Thoracic aorta (tissue), 2 donors: ENCODE measurements at regions not wholly inside any gene's neighbourhood (a gene's known extent, or its start where the extent isn't known, plus 50 kb on each side); places are given as distances from the start of the nearest gene placed in this dataset.

Experiments used
- ATAC-seq: fragments of 150-250 bp; one replicate; pipeline ENCODE4 v1.8.0; 2017; ENCODE audit warnings: low read depth; ENCODE audit not compliant: insufficient number of reproducible peaks, low FRiP score
- DNase-seq: peaks from one replicate; pipeline ENCODE4 v3.0.0-alpha.2; 2020; ENCODE audit warnings: low spot score
- H3K27ac ChIP-seq, 2 donors: fragments of 200-600 bp; sonication (generic); 1 replicate in 1 of 2; 2 replicates in 1 of 2; pipeline ENCODE4 v1.5.1; 2016; ENCODE audit warnings: mild to moderate bottlenecking in 2 of 2, moderate library complexity in 2 of 2
- H3K27me3 ChIP-seq: fragments of 200-600 bp; sonication (generic); replicated peaks from 2 replicates; pipeline ENCODE4 v1.6.0; 2016; ENCODE audit warnings: mild to moderate bottlenecking; ENCODE audit not compliant: insufficient read depth
- H3K36me3 ChIP-seq: fragments of 200-600 bp; sonication (generic); one replicate; pipeline ENCODE4 v1.5.1; 2016
- H3K4me1 ChIP-seq, 2 donors: fragments of 200-600 bp; sonication (generic); 1 replicate in 1 of 2; 2 replicates in 1 of 2; pipeline versions ENCODE4 v1.5.1 to v1.6.0; 2016; ENCODE audit warnings: low read depth in 2 of 2, mild to moderate bottlenecking in 1 of 2; ENCODE audit not compliant: control insufficient read depth in 1 of 2
- H3K4me3 ChIP-seq: fragments of 200-600 bp; sonication (generic); 2 replicates; pipeline ENCODE4 v1.5.1; 2016; ENCODE audit warnings: mild to moderate bottlenecking
- H3K9me3 ChIP-seq: fragments of 200-600 bp; sonication (generic); 2 replicates; pipeline ENCODE4 v1.5.1; 2016
- TF ChIP-seq, protein P1 (sequence below): fragments of 200-600 bp; sonication (generic); IDR thresholded peaks from one replicate; pipeline ENCODE4 v1.5.1; 2019; ENCODE audit warnings: antibody characterized with exemption

DNA sequence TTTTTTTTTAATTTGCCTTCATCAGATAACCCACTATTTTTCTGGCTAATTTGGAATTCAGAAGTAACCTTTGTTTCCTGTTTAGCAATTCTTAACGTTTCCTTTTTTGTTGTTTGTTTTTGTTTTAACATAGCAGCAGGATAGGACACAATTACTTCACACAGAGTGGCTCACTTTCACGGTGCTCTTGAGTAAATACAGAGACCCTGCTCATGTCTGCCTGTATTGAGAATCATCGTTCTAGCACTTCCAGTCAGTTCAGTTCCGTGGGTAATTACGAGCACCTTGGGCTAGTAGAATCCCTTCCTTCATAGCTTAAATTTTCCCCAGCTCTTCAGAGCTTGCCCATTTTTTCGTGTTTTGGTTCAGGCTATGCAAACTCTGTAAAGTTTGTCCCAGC lies 1225.4 kb upstream of the LRRTM1 start:
- H3K36me3 ChIP-seq = no peaks in the 10 kb centered on the region
- ATAC-seq (no peak), DNase-seq (no peak)
- H3K27me3 ChIP-seq = no peaks in the 10 kb centered on the region
- TF ChIP-seq, protein P1, sequence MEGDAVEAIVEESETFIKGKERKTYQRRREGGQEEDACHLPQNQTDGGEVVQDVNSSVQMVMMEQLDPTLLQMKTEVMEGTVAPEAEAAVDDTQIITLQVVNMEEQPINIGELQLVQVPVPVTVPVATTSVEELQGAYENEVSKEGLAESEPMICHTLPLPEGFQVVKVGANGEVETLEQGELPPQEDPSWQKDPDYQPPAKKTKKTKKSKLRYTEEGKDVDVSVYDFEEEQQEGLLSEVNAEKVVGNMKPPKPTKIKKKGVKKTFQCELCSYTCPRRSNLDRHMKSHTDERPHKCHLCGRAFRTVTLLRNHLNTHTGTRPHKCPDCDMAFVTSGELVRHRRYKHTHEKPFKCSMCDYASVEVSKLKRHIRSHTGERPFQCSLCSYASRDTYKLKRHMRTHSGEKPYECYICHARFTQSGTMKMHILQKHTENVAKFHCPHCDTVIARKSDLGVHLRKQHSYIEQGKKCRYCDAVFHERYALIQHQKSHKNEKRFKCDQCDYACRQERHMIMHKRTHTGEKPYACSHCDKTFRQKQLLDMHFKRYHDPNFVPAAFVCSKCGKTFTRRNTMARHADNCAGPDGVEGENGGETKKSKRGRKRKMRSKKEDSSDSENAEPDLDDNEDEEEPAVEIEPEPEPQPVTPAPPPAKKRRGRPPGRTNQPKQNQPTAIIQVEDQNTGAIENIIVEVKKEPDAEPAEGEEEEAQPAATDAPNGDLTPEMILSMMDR = no peak
- no peaks in the 10 kb centered on the region for H3K9me3 ChIP-seq
- H3K27ac ChIP-seq = no peak overlapping the region
- H3K4me3 ChIP-seq = no peak overlapping the region
- H3K4me1 ChIP-seq = no peaks in the 10 kb centered on the region

DNA sequence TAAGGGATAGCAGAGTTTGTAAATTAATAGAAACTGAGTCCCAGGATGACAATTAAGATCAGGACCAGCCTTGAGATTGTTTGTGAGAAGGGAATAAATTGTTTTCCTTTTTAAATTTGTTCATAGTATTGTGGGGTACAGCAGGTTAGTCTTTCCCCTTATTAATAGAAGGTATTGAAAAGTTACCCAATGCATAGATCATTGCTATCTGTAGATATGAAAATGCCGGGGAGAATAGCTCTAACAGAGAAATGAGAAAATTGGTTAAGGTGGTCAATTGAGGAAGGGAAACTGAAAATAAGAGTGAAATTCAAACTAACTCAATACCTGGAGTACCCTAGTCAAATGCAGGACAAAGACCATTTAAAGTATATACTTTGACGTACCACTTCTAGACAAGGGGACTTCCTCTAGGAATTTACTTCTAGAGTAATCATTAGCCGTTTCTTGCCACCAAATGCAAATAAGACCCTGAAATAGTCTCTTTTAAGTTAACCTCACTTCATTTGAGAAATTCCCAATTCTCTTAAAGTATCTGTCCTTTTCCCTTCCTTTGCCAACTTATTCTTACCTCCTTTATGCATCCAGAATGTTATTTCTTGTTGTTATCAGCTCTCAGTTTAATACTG lies 1224.4 kb upstream of the LRRTM1 start:
- no peak overlapping the region for H3K27ac ChIP-seq
- ATAC-seq (no peak), DNase-seq (no peak)
- TF ChIP-seq, protein P1 = no peak
- no peak overlapping the region for H3K4me3 ChIP-seq
- H3K4me1 ChIP-seq = no peaks in the 10 kb centered on the region
- H3K36me3 ChIP-seq = no peaks in the 10 kb centered on the region
- H3K27me3 ChIP-seq = no peaks in the 10 kb centered on the region
- no peaks in the 10 kb centered on the region for H3K9me3 ChIP-seq

DNA sequence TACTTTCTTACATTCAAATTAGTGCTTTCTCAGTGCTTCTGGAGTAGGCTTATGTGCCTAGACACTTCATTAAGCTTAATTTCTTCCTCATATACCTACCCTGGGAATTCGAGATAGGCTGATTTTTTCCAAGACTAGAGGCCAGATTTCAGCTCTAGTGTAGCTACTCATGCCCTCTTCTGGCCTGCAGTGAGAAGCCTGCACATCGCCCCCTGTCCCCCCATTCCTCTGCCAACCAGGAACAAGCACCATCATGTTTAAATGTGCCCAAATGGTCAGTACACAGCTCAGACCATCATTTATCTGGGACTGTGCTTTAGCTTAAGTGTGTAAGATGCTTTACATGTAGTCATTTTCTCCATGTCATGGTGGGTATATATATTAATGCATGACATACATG lies 1218.8 kb upstream of the LRRTM1 start:
- no peaks in the 10 kb centered on the region for H3K9me3 ChIP-seq
- no peak overlapping the region for H3K4me3 ChIP-seq
- no peaks in the 10 kb centered on the region for H3K27me3 ChIP-seq
- DNase-seq = no peak
- ATAC-seq = no peak
- H3K36me3 ChIP-seq = no peaks in the 10 kb centered on the region
- H3K27ac ChIP-seq = no peak overlapping the region
- TF ChIP-seq, protein P1 = no peak
- H3K4me1 ChIP-seq = no peaks in the 10 kb centered on the region

DNA sequence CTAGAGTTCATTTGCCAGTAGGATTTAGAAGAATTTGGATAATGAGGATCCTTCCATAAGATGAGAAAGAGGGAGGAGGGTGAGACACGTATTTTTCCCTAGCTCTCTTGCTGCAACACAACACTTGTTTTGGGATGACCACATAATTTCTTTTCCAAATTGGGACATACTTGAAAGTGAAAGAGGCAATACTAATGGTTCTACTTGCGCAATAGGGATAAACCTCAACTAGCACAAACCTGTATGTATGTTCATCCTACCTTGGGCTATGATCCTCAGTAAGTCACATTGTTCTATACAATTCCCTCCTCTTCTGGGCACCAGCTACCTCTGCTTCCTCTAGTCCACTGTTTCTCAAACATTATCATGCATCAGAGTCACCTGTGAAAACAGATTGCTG lies 1208.8 kb upstream of the LRRTM1 start:
- DNase-seq (no peak), ATAC-seq (no peak)
- Histone ChIP-seq H3K4me1 (no peaks in the 10 kb centered on the region), H3K36me3 (no peaks in the 10 kb centered on the region), H3K9me3 (no peaks in the 10 kb centered on the region), H3K27me3 (no peaks in the 10 kb centered on the region), H3K4me3 (no peak overlapping the region), H3K27ac (no peak overlapping the region)
- TF ChIP-seq, protein P1 = no peak

DNA sequence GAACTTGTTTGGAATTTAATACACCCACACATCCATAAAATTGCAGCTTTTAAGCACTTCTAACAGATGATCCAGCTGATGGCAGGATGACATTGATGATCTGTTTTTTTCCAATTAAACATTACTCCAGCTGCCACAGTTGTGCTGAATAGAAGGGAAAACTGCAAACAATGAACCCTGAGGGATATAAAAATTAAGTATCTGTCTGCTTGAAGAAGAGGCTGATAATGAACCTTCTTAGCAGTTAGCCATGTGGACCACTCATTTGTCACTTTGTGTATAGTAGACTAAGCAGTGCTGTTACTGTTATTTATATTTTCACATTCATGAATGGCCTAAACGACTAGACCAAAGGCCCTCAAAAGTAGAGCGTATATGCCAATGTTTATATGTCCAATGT lies 1201.0 kb upstream of the LRRTM1 start:
- no peak overlapping the region for H3K4me3 ChIP-seq
- ATAC-seq (no peak), DNase-seq (no peak)
- H3K36me3 ChIP-seq = no peaks in the 10 kb centered on the region
- TF ChIP-seq, protein P1 = no peak
- H3K9me3 ChIP-seq = no peaks in the 10 kb centered on the region
- H3K4me1 ChIP-seq = no peaks in the 10 kb centered on the region
- H3K27me3 ChIP-seq = no peaks in the 10 kb centered on the region
- H3K27ac ChIP-seq = no peak overlapping the region
